T47D (cell line): ENCODE measurements at regions not wholly inside any gene's neighbourhood (a gene's known extent, or its start where the extent isn't known, plus 50 kb on each side); places are given as distances from the start of the nearest gene placed in this dataset.

ENCODE experiments used
- DNase-seq, 2 experiments: peaks; one replicate each; pipeline versions ENCODE4 v3.0.0 to v3.0.0-alpha.2; 2011 to 2012; ENCODE audit warnings: low read depth in 1 of 2, low spot score in 1 of 2
- JUND ChIP-seq: IDR thresholded peaks from 2 replicates; pipeline ENCODE4 v1.6.1; 2012; ENCODE audit warnings: low read depth
- in situ Hi-C: cut with HindIII; loops from 2 replicates; pipeline ENCODE4 v1.10.0; 2016; ENCODE audit warnings: low sequenced_read_pairs, low pct_unique_long_range_greater_than_20kb

- DNase-seq: no peak
- in situ Hi-C loops: no loop called here
- no peak for TF ChIP-seq JUND
Observed at GRCh38 chr3:40653878-40654277, 129.1 kb downstream of the ZNF621 start.

- no peak for DNase-seq
- in situ Hi-C loops: no loop called here
- TF ChIP-seq JUND: no peak
Observed at GRCh38 chr3:40655551-40655950, 130.8 kb downstream of the ZNF621 start.

GRCh38 chr3:40657623-40658022 is 132.9 kb downstream of the ZNF621 start:
- in situ Hi-C loops: no loop called here
- DNase-seq: no peak
- TF ChIP-seq JUND: no peak

- TF ChIP-seq JUND: no peak
- no peak for DNase-seq
- in situ Hi-C loops: no loop called here
Observed at GRCh38 chr3:40658305-40658704, 133.5 kb downstream of the ZNF621 start.

- TF ChIP-seq JUND: no peak
- no peak for DNase-seq
- in situ Hi-C loops: no loop called here
Observed at GRCh38 chr3:40660554-40660953, 135.8 kb downstream of the ZNF621 start.

DNA sequence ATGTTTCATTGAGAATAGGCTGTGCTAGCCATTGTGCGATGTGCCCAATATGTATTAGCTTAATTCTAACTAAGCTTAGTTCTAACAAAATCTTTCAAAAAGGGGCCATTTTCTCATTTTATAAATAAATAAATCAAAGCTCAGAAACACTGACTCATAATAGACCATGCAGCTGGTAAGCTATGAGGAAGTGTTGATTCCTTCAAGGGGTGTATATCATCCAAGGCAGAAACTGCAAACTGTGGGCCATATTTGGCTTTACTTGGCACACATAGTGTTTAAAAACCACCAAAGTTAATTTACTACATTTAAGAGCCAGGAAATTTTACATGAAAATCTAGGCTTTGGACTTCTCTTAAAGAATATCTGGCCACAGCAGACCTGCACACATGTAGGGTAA is 136.5 kb downstream of the ZNF621 start:
- TF ChIP-seq JUND: no peak
- in situ Hi-C loops: no loop called here
- no peak for DNase-seq

GRCh38 chr3:40663280-40663679 is 138.5 kb downstream of the ZNF621 start:
- TF ChIP-seq JUND: no peak
- in situ Hi-C loops: no loop called here
- DNase-seq: no peak

- in situ Hi-C loops: no loop called here
- TF ChIP-seq JUND: no peak
Observed at GRCh38 chr3:40669176-40669575, 144.4 kb downstream of the ZNF621 start.

DNA sequence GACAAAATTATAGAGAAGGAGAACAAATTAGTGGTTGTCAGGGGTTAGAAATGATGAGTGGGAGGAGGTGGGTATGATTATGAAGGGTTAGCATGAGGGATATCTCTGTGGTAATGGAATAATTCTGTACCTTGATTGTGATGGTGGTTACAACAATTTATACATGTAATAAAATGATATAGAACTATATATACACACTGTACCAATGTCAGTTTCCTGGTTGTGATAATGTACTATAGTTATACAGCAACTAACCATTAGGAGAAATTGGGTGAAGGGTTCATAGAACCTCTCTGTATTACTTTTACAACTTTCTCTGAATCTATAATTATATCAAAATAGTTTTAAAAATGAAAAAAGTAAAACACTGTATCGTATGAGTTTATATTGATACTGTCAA is 148.1 kb downstream of the ZNF621 start:
- in situ Hi-C loops: no loop called here
- no peak for TF ChIP-seq JUND
- DNase-seq: no peak

More at GRCh38 chr3:40669176-40669575, 144.4 kb downstream of the ZNF621 start:
- no peak for DNase-seq

DNA sequence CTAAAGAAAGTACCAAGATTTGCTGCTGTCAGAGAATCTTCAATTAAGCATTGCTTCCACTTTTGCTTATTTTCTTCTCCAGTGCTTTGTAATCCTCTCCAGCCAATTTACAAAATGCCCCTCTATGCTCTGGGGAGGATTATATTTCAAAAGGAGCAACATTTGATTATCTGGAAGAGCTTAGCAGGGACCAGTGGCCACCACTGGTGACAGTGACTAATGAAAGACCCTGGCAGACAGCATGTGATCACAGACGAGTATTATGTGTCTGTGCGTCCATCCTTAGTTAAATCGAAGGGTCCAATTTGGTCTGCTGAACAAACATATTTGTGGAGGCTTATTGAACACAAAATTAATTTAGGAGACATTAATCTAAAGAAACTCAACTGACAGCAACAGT is 152.6 kb downstream of the ZNF621 start:
- DNase-seq: no peak
- no peak for TF ChIP-seq JUND

GRCh38 chr3:40677749-40678148 is 153.0 kb downstream of the ZNF621 start:
- in situ Hi-C loops: no loop called here
- TF ChIP-seq JUND: no peak
- DNase-seq: no peak

More for the DNA sequence above, 152.6 kb downstream of the ZNF621 start:
- in situ Hi-C loops: no loop called here

- DNase-seq: no peak
- in situ Hi-C loops: no loop called here
- TF ChIP-seq JUND: no peak
Observed at GRCh38 chr3:40679290-40679689, 154.5 kb downstream of the ZNF621 start.

DNA sequence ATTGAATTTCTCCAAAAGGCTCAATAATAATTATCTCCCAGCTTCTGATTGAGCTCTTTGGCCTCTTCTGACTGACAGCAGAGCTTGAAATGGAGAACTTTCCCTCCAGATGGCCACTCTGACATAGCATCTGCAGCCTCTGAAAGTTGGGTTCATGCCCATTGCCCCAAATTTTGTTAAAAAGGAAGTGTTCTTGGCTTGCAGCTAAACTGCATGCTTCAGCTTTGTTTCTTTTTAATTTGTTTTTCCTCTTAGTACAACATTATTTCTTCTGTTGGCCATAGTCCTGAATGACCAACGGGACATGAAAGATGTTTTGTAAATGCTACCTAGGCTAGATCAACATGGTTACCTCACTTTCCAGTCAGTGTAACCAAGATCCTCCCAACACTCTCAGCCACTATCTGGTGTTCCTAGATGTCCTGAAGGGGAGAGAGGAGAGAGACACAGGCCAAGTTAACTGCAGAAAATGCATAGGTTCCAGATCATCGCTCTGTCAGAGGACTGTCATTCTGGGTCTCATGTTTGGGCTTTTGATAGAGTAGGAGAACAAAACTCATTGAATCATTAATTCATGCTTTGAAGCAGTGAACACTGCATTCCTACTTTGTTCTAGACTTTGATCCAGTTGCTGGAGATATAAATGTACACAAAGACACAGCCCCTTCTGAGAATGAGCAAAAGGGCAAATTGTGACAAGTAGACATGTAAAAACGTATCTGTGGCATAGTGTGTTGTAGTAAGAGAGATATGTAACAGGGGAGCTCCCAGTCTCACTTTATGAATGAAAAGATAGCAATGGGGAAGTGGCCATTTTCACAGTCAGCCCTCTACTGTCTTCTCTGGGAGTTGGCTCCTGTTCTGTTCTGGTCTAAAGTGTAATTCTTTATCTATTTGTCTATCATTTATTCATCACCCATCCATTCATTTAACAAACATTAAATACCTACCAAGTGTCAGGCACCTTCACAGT is 156.2 kb downstream of the ZNF621 start:
- in situ Hi-C loops: no loop called here
- DNase-seq: no peak
- TF ChIP-seq JUND: no peak
